SK-N-SH treated with all-trans-retinoic acid at 6 μM for 48 hours (cell line): ENCODE measurements at regions not wholly inside any gene's neighbourhood (a gene's known extent, or its start where the extent isn't known, plus 50 kb on each side); places are given as distances from the start of the nearest gene placed in this dataset.

Experiments used
- ATAC-seq: fragments of 200-7000 bp; cut with Tn5 transposase; 3 replicates; pipeline ENCODE4 v1.9.1; 2020; ENCODE audit warnings: mild to moderate bottlenecking, moderate library complexity
- ARNTL ChIP-seq: fragments of 450-650 bp; formaldehyde crosslinking; IDR thresholded peaks from 2 replicates; pipeline ENCODE4 v1.5.0; 2020; ENCODE audit warnings: low read depth, mild to moderate bottlenecking, moderate library complexity, borderline replicate concordance
- BACH2 ChIP-seq: fragments of 250-450 bp; sonication (Bioruptor Pico); IDR thresholded peaks from 2 replicates; pipeline ENCODE4 v1.9.0; 2021; ENCODE audit warnings: mild to moderate bottlenecking, borderline replicate concordance
- CREB5 ChIP-seq: fragments of 250-450 bp; sonication (Bioruptor Pico); IDR thresholded peaks from 2 replicates; pipeline ENCODE4 v1.5.1; 2020; ENCODE audit warnings: low read depth, mild to moderate bottlenecking, moderate library complexity
- CSDC2 ChIP-seq: fragments of 250-450 bp; sonication (Bioruptor Pico); IDR thresholded peaks from 2 replicates; pipeline ENCODE4 v1.5.0; 2020; ENCODE audit warnings: mild to moderate bottlenecking, moderate library complexity
- CSRNP3 ChIP-seq: fragments of 250-450 bp; sonication (Bioruptor Pico); IDR thresholded peaks from 2 replicates; pipeline ENCODE4 v1.5.1; 2021; ENCODE audit warnings: mild to moderate bottlenecking, moderate library complexity
- ESRRG ChIP-seq: fragments of 250-450 bp; sonication (Bioruptor Pico); IDR thresholded peaks from 2 replicates; pipeline ENCODE4 v1.6.1; 2021; ENCODE audit warnings: mild to moderate bottlenecking
- GLIS3 ChIP-seq: fragments of 250-450 bp; sonication (Bioruptor Pico); IDR thresholded peaks from 2 replicates; pipeline ENCODE4 v1.5.0; 2020; ENCODE audit warnings: mild to moderate bottlenecking, moderate library complexity
- ISL1 ChIP-seq: fragments of 250-450 bp; sonication (Bioruptor Pico); IDR thresholded peaks from 2 replicates; pipeline ENCODE4 v2.1.2; 2022; ENCODE audit warnings: mild to moderate bottlenecking, moderate library complexity
- PATZ1 ChIP-seq: fragments of 250-450 bp; sonication (Bioruptor Pico); IDR thresholded peaks from 2 replicates; pipeline ENCODE4 v1.8.0; 2020; ENCODE audit warnings: mild to moderate bottlenecking, moderate library complexity, borderline replicate concordance
- POU6F1 ChIP-seq: fragments of 250-450 bp; sonication (Bioruptor Pico); IDR thresholded peaks from 2 replicates; pipeline ENCODE4 v1.8.0; 2021; ENCODE audit warnings: low read depth, mild to moderate bottlenecking, moderate library complexity, borderline replicate concordance
- PPARA ChIP-seq: fragments of 250-450 bp; sonication (Bioruptor Pico); IDR thresholded peaks from 2 replicates; pipeline ENCODE4 v1.5.0; 2020; ENCODE audit warnings: mild to moderate bottlenecking, borderline replicate concordance
- RARB ChIP-seq: fragments of 250-450 bp; sonication (Bioruptor Pico); IDR thresholded peaks from 2 replicates; pipeline ENCODE4 v1.8.0; 2021; ENCODE audit warnings: mild to moderate bottlenecking, moderate library complexity
- SNAI2 ChIP-seq: fragments of 250-450 bp; sonication (Bioruptor Pico); IDR thresholded peaks from 2 replicates; pipeline ENCODE4 v1.5.0; 2020; ENCODE audit warnings: mild to moderate bottlenecking, moderate library complexity
- TCF4 ChIP-seq: fragments of 250-450 bp; sonication (Bioruptor Pico); IDR thresholded peaks from 2 replicates; pipeline ENCODE4 v1.8.0; 2021; ENCODE audit warnings: mild to moderate bottlenecking, moderate library complexity, borderline replicate concordance
- TOX ChIP-seq: fragments of 250-450 bp; sonication (Bioruptor Pico); IDR thresholded peaks from 2 replicates; pipeline ENCODE4 v1.8.0; 2021; ENCODE audit warnings: mild to moderate bottlenecking, moderate library complexity, borderline replicate concordance
- TSHZ2 ChIP-seq: fragments of 250-450 bp; sonication (Bioruptor Pico); IDR thresholded peaks from 2 replicates; pipeline ENCODE4 v1.5.0; 2020; ENCODE audit warnings: mild to moderate bottlenecking, moderate library complexity
- ZC3H10 ChIP-seq: fragments of 250-450 bp; sonication (Bioruptor Pico); IDR thresholded peaks from 2 replicates; pipeline ENCODE4 v1.5.1; 2021; ENCODE audit warnings: mild to moderate bottlenecking, moderate library complexity
- ZFP3 ChIP-seq: fragments of 250-450 bp; sonication (Bioruptor Pico); IDR thresholded peaks from 2 replicates; pipeline ENCODE4 v1.5.0; 2020; ENCODE audit warnings: mild to moderate bottlenecking, moderate library complexity
- ZFP30 ChIP-seq: fragments of 450-650 bp; formaldehyde crosslinking; IDR thresholded peaks from 2 replicates; pipeline ENCODE4 v1.5.0; 2022; ENCODE audit warnings: mild to moderate bottlenecking, moderate library complexity
- ZNF70 ChIP-seq: fragments of 450-650 bp; formaldehyde crosslinking; IDR thresholded peaks from 2 replicates; pipeline ENCODE4 v1.5.0; 2020; ENCODE audit warnings: mild to moderate bottlenecking, moderate library complexity
- ZNF8 ChIP-seq: fragments of 450-650 bp; formaldehyde crosslinking; IDR thresholded peaks from 2 replicates; pipeline ENCODE4 v1.5.0; 2020; ENCODE audit warnings: mild to moderate bottlenecking, moderate library complexity

GRCh38 chr14:27485193-27485592, 887.4 kb upstream of the NOVA1 start:
- no peak for TF ChIP-seq GLIS3
- no peak for TF ChIP-seq BACH2
- no peak for TF ChIP-seq ZFP30 (CRISPR knock-in tag)
- no peak for TF ChIP-seq ARNTL (CRISPR knock-in tag)
- TF ChIP-seq SNAI2 (CRISPR knock-in tag) = no peak
- no peak for TF ChIP-seq TOX (CRISPR knock-in tag)
- TF ChIP-seq ZFP3 (CRISPR knock-in tag) = no peak
- no peak for TF ChIP-seq ZNF70 (CRISPR knock-in tag)
- TF ChIP-seq CREB5 (CRISPR knock-in tag) = no peak
- TF ChIP-seq CSDC2 (CRISPR knock-in tag) = no peak
- TF ChIP-seq RARB (CRISPR knock-in tag) = no peak
- no peak for TF ChIP-seq PATZ1 (CRISPR knock-in tag)
- ATAC-seq = no peak

- TF ChIP-seq BACH2 (no peak), POU6F1 (CRISPR knock-in tag) (no peak), ZFP3 (CRISPR knock-in tag) (no peak), ARNTL (CRISPR knock-in tag) (no peak), CREB5 (CRISPR knock-in tag) (no peak), PPARA (CRISPR knock-in tag) (no peak), ZFP30 (CRISPR knock-in tag) (no peak), CSDC2 (CRISPR knock-in tag) (no peak), RARB (CRISPR knock-in tag) (no peak), TOX (CRISPR knock-in tag) (no peak), ISL1 (CRISPR knock-in tag) (no peak), ZNF8 (no peak), ESRRG (CRISPR knock-in tag) (no peak), TCF4 (CRISPR knock-in tag) (no peak), SNAI2 (CRISPR knock-in tag) (no peak), TSHZ2 (CRISPR knock-in tag) (no peak), CSRNP3 (CRISPR knock-in tag) (no peak), ZC3H10 (no peak), PATZ1 (CRISPR knock-in tag) (no peak), GLIS3 (no peak)
- TF ChIP-seq, all 23 proteins: peak for 0
- ATAC-seq = no peak
These were observed 908.4 kb upstream of the NOVA1 start for GRCh38 chr14:27506272-27506671.
